IMR-90 (cell line): ENCODE measurements at regions not wholly inside any gene's neighbourhood (a gene's known extent, or its start where the extent isn't known, plus 50 kb on each side); places are given as distances from the start of the nearest gene placed in this dataset.

Experiments
- CTCF ChIP-seq: conservative IDR thresholded peaks from 2 replicates; pipeline ENCODE4 v1.5.1; 2012; ENCODE audit warnings: mild to moderate bottlenecking, low read depth, low read length, improper control_type of control experiment
- FOS ChIP-seq: fragments of 150-350 bp; IDR thresholded peaks from 2 replicates; pipeline ENCODE4 v1.6.1; 2016; ENCODE audit warnings: low read depth, low read length
- POLR2A ChIP-seq: IDR thresholded peaks from 2 replicates; pipeline ENCODE4 v1.6.1; 2012; ENCODE audit warnings: mild to moderate bottlenecking, low read depth, low read length
- RAD21 ChIP-seq: IDR thresholded peaks from 2 replicates; pipeline ENCODE4 v1.6.1; 2012; ENCODE audit warnings: low read length, improper control_type of control experiment
- RFX5 ChIP-seq: IDR thresholded peaks from 2 replicates; pipeline ENCODE4 v1.8.0; 2012; ENCODE audit warnings: low read depth, mild to moderate bottlenecking, low read length, moderate library complexity

- TF ChIP-seq CTCF (no peak), FOS (no peak), POLR2A (no peak), RAD21 (no peak), RFX5 (no peak)
Observed at GRCh38 chr11:106333678-106334077, 256.2 kb downstream of the AASDHPPT start.
